ENCODE measurements at regions not wholly inside any gene's neighbourhood (a gene's known extent, or its start where the extent isn't known, plus 50 kb on each side); places are given as distances from the start of the nearest gene placed in this dataset.

DNA sequence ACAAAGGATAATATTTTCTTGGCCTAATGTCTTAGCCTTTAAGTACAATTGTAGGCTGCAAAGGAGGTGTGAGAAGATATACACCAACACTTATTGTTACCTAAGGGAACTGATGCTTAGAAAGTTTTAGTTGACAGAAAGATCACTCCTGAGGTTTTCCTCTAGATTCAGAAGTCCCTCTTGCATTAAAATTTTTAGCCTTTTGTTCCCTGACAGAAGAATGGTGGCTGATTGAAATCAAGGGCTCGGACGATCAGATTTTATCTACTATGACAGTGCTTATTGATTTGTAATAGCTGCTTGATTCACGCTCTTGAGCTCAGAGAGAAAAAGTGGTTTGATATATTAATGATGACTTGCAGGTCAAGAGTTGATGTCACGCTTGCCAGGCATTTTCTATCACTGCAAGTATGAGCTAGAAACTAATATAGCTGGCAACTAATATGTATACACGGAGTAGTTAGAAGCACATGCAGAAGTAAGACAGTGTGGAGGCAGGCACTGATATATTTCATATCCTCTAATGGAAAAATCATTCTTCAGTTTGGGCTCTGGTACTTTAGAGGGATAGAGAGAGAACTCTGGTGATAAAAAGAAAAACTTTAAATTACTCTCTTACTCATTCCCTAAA lies 246.6 kb upstream of the ID4 start:
- TF ChIP-seq, protein P1, sequence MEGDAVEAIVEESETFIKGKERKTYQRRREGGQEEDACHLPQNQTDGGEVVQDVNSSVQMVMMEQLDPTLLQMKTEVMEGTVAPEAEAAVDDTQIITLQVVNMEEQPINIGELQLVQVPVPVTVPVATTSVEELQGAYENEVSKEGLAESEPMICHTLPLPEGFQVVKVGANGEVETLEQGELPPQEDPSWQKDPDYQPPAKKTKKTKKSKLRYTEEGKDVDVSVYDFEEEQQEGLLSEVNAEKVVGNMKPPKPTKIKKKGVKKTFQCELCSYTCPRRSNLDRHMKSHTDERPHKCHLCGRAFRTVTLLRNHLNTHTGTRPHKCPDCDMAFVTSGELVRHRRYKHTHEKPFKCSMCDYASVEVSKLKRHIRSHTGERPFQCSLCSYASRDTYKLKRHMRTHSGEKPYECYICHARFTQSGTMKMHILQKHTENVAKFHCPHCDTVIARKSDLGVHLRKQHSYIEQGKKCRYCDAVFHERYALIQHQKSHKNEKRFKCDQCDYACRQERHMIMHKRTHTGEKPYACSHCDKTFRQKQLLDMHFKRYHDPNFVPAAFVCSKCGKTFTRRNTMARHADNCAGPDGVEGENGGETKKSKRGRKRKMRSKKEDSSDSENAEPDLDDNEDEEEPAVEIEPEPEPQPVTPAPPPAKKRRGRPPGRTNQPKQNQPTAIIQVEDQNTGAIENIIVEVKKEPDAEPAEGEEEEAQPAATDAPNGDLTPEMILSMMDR (IDR thresholded peaks at IDR 0.05; ENCODE audit: low read length), result no peak
- no peak for TF ChIP-seq EZH2 (IDR thresholded peaks at IDR 0.05; ENCODE audit: borderline replicate concordance, low read length)

Measured in OCI-LY1 (cell line).